CD4-positive, alpha-beta memory T cell (primary cell): ENCODE measurements at regions not wholly inside any gene's neighbourhood (a gene's known extent, or its start where the extent isn't known, plus 50 kb on each side); places are given as distances from the start of the nearest gene placed in this dataset.

Source experiments
- CTCF ChIA-PET: fragments of 350-600 bp; sonication (Branson Sonifier 250); formaldehyde crosslinking; loops from one replicate; lab custom pipeline; 2021; ENCODE audit warnings: inconsistent platforms; ENCODE audit not compliant: partially characterized antibody; lab: Charles Lee
- POLR2A ChIA-PET: fragments of 350-600 bp; sonication (Branson Sonifier 250); formaldehyde crosslinking; loops from one replicate; lab custom pipeline; 2021; ENCODE audit not compliant: partially characterized antibody; lab: Charles Lee
- DNase-seq, 5 donors: peaks; one replicate each; pipeline versions ENCODE4 v3.0.0 to v3.0.0-alpha.2; 2020 to 2022; ENCODE audit warnings: mixed read lengths in 1 of 5
- H3K27ac ChIP-seq: one replicate; pipeline ENCODE4 v1.7.0; 2013; ENCODE audit warnings: low read depth, low read length
- H3K27me3 ChIP-seq: 2 replicates; pipeline ENCODE4 v1.7.0; 2013; ENCODE audit warnings: mild to moderate bottlenecking, low read length, moderate library complexity; ENCODE audit not compliant: insufficient read depth
- H3K36me3 ChIP-seq: 2 replicates; pipeline ENCODE4 v1.7.0; 2013; ENCODE audit warnings: mild to moderate bottlenecking, low read length, moderate library complexity; ENCODE audit not compliant: insufficient read depth
- H3K4me1 ChIP-seq: 2 replicates; pipeline ENCODE4 v1.7.0; 2013; ENCODE audit warnings: mild to moderate bottlenecking, low read length, moderate library complexity; ENCODE audit not compliant: insufficient read depth
- H3K4me3 ChIP-seq, 2 donors: one replicate each; pipeline ENCODE4 v1.7.0; 2013; ENCODE audit warnings: low read length in 2 of 2, mild to moderate bottlenecking in 1 of 2
- H3K9me3 ChIP-seq, 2 donors: one replicate each; pipeline ENCODE4 v1.7.0; 2013; ENCODE audit warnings: low read length in 2 of 2, control low read depth in 1 of 2; ENCODE audit not compliant: control insufficient read depth in 1 of 2
- H3K27ac Mint-ChIP-seq, 7 donors: one replicate each; pipeline ENCODE4 v1.8.0; 2020 to 2021; ENCODE audit warnings: mixed read lengths in 7 of 7, mild to moderate bottlenecking in 6 of 7, inconsistent platforms in 3 of 7, moderate library complexity in 3 of 7
- H3K27me3 Mint-ChIP-seq, 2 donors: one replicate each; pipeline ENCODE4 v1.8.0; 2020 to 2021; ENCODE audit warnings: mixed read lengths in 2 of 2
- H3K36me3 Mint-ChIP-seq, 2 donors: one replicate each; pipeline ENCODE4 v1.8.0; 2020 to 2021; ENCODE audit warnings: mixed read lengths in 2 of 2, inconsistent platforms in 1 of 2, mild to moderate bottlenecking in 1 of 2
- H3K4me1 Mint-ChIP-seq, 4 donors: one replicate each; pipeline ENCODE4 v1.8.0; 2020 to 2021; ENCODE audit warnings: mixed read lengths in 4 of 4, mild to moderate bottlenecking in 1 of 4
- H3K4me3 Mint-ChIP-seq, 8 donors: one replicate each; pipeline ENCODE4 v1.8.0; 2020 to 2021; ENCODE audit warnings: mixed read lengths in 8 of 8, mild to moderate bottlenecking in 7 of 8, moderate library complexity in 6 of 8, inconsistent platforms in 3 of 8
- H3K9me3 Mint-ChIP-seq, 8 donors: one replicate each; pipeline ENCODE4 v1.8.0; 2020 to 2021; ENCODE audit warnings: mixed read lengths in 8 of 8, mild to moderate bottlenecking in 5 of 8, inconsistent platforms in 3 of 8, moderate library complexity in 1 of 8
- intact Hi-C: fragments of 100-400 bp; cut with micrococcal nuclease; formaldehyde crosslinking; loops from one replicate; pipeline ENCODE4 v1.15.1; 2023

DNA sequence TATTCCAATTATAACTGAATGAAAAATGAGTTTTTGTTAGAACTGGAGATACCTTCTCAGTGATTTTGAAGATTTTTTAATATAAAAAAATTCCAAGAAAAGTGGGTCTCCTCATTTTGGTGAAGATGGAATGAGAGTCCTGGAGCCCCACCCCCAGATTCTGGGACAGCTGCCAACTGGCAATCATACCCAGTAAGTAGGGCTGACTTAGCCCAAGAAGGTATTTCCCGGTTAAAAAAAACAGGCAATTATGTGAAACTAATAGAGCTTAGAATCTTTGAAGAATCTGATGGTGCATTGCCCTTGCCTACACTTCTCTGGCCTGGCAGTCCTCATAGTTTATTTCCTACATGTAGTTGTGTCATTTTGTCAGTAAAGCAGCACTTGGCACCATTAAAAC, 52.8 kb upstream of the VWDE start:
- ChIA-PET CTCF (no interaction called here), POLR2A (no interaction called here)
- Mint-ChIP-seq H3K4me3 (no peak overlapping the region), H3K36me3 (no peaks in the 10 kb centered on the region), H3K9me3 (no peaks in the 10 kb centered on the region), H3K27ac (no peak overlapping the region), H3K4me1 (no peaks in the 10 kb centered on the region), H3K27me3 (peaks cover 8 to 10% of the 10 kb centered on the region in 2 donors)
- no peaks in the 10 kb centered on the region for H3K36me3 ChIP-seq
- intact Hi-C loops = no loop called here
- no peaks in the 10 kb centered on the region for H3K9me3 ChIP-seq
- DNase-seq = no peak
- H3K4me1 ChIP-seq = no peaks in the 10 kb centered on the region
- no peak overlapping the region for H3K27ac ChIP-seq
- no peaks in the 10 kb centered on the region for H3K27me3 ChIP-seq
- H3K4me3 ChIP-seq = no peak overlapping the region

GRCh38 chr7:12458520-12459131, 55.0 kb upstream of the VWDE start:
- no peaks in the 10 kb centered on the region for H3K27me3 ChIP-seq
- Mint-ChIP-seq H3K9me3 (no peaks in the 10 kb centered on the region), H3K36me3 (no peaks in the 10 kb centered on the region), H3K4me1 (no peaks in the 10 kb centered on the region), H3K27ac (no peak overlapping the region), H3K4me3 (no peak overlapping the region), H3K27me3 (peaks cover 7 to 10% of the 10 kb centered on the region in 2 donors)
- no peaks in the 10 kb centered on the region for H3K36me3 ChIP-seq
- no peaks in the 10 kb centered on the region for H3K9me3 ChIP-seq
- intact Hi-C loops = loop anchor here (1.0 kb wide), 2 partner anchors 32 to 38 kb away; no protein-coding TSS in a partner anchor
- H3K4me3 ChIP-seq = no peak overlapping the region
- DNase-seq = peak in 4 of 5 donors; percentile 14 to 38 (median 26)
- ChIA-PET CTCF (interaction anchor here (0.7 to 2.4 kb wide), 10 partner anchors 9 to 50 kb away, joined by 3 to 17 read pairs (median 4); no protein-coding TSS in a partner anchor), POLR2A (no interaction called here)
- no peaks in the 10 kb centered on the region for H3K4me1 ChIP-seq
- H3K27ac ChIP-seq = no peak overlapping the region

DNA sequence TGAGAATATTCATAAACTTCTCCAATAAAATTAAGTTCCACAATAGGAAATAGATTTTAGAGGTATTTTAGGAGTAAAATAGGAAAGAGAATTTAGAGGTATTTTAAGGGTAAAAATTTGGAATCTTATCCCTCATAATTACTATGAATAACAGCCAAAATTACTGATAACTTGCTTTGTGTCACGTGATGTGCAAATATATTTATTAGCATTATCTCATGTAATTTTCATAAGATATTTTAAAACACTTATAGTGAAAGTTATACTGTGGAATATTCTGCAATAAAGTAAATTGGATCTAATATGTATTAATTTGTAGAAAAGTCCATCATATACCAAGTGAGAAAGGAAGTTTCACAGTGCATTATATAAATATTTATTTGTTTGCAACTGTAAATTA, 64.2 kb upstream of the VWDE start:
- intact Hi-C loops = no loop called here
- CTCF ChIA-PET = interaction anchor here (1.1 kb wide), 1 partner anchor 9 kb away, joined by 4 read pairs; no protein-coding TSS in a partner anchor

GRCh38 chr7:12469568-12469967, 65.9 kb upstream of the VWDE start:
- Histone ChIP-seq H3K4me1 (no peaks in the 10 kb centered on the region), H3K4me3 (no peak overlapping the region), H3K27ac (no peak overlapping the region), H3K9me3 (no peaks in the 10 kb centered on the region), H3K36me3 (no peaks in the 10 kb centered on the region), H3K27me3 (no peaks in the 10 kb centered on the region)
- no peak overlapping the region for H3K4me3 Mint-ChIP-seq
- H3K27me3 Mint-ChIP-seq = no peaks in the 10 kb centered on the region
- intact Hi-C loops = no loop called here
- POLR2A ChIA-PET = no interaction called here
- DNase-seq = no peak
- H3K27ac Mint-ChIP-seq = no peak overlapping the region
- no peaks in the 10 kb centered on the region for H3K9me3 Mint-ChIP-seq
- CTCF ChIA-PET = no interaction called here
- no peaks in the 10 kb centered on the region for H3K36me3 Mint-ChIP-seq
- H3K4me1 Mint-ChIP-seq = no peaks in the 10 kb centered on the region

More for the DNA sequence above, 64.2 kb upstream of the VWDE start:
- Mint-ChIP-seq H3K36me3 (no peaks in the 10 kb centered on the region), H3K4me3 (no peak overlapping the region), H3K4me1 (no peaks in the 10 kb centered on the region), H3K27me3 (no peaks in the 10 kb centered on the region), H3K27ac (no peak overlapping the region), H3K9me3 (peaks cover 0 to 2% (median 0%) of the 10 kb centered on the region in 8 donors)
- POLR2A ChIA-PET = no interaction called here
- Histone ChIP-seq H3K36me3 (no peaks in the 10 kb centered on the region), H3K27me3 (no peaks in the 10 kb centered on the region), H3K4me1 (no peaks in the 10 kb centered on the region), H3K4me3 (no peak overlapping the region), H3K9me3 (no peaks in the 10 kb centered on the region), H3K27ac (no peak overlapping the region)
- DNase-seq = no peak

GRCh38 chr7:12470930-12471329, 67.3 kb upstream of the VWDE start:
- CTCF ChIA-PET = no interaction called here
- H3K9me3 ChIP-seq = no peaks in the 10 kb centered on the region
- no peak overlapping the region for H3K4me3 Mint-ChIP-seq

DNA sequence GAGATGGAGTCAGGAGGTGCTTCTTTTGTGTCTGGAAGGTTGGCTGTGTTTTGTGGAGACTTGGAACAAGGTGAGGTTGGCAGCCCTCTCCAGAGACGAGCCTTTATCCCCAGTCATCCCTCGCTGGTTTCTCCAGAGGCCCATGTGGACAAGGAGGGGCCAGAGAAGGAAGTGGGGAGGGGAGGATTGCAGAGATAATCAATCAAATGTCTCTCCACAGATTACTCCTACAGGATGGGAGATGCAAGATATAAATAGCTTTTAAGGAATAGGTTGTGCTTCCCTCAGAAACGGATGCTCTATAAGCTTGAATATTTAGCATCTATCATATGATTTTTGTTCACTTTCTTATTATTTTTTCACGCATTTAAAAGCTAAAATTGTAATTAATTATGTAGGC, 70.4 kb upstream of the VWDE start:
- H3K27me3 Mint-ChIP-seq = no peaks in the 10 kb centered on the region
- intact Hi-C loops = no loop called here
- H3K4me1 ChIP-seq = no peaks in the 10 kb centered on the region
- H3K27ac ChIP-seq = no peak overlapping the region
- H3K9me3 ChIP-seq = no peaks in the 10 kb centered on the region
- H3K4me1 Mint-ChIP-seq = no peaks in the 10 kb centered on the region
- H3K36me3 Mint-ChIP-seq = no peaks in the 10 kb centered on the region
- no peaks in the 10 kb centered on the region for H3K9me3 Mint-ChIP-seq
- no peak overlapping the region for H3K4me3 Mint-ChIP-seq
- ChIA-PET POLR2A (interaction anchor here (0.6 kb wide), 1 partner anchor 10 kb away, joined by 3 read pairs; no protein-coding TSS in a partner anchor), CTCF (interaction anchor here (1.7 kb wide), 1 partner anchor 14 kb away, joined by 4 read pairs; no protein-coding TSS in a partner anchor)
- H3K27me3 ChIP-seq = no peaks in the 10 kb centered on the region
- no peak for DNase-seq
- no peak overlapping the region for H3K4me3 ChIP-seq
- H3K27ac Mint-ChIP-seq = no peak overlapping the region
- H3K36me3 ChIP-seq = no peaks in the 10 kb centered on the region

More at GRCh38 chr7:12470930-12471329, 67.3 kb upstream of the VWDE start:
- Histone ChIP-seq H3K4me3 (no peak overlapping the region), H3K27ac (no peak overlapping the region), H3K27me3 (no peaks in the 10 kb centered on the region), H3K4me1 (no peaks in the 10 kb centered on the region), H3K36me3 (no peaks in the 10 kb centered on the region)
- no peaks in the 10 kb centered on the region for H3K36me3 Mint-ChIP-seq
- intact Hi-C loops = no loop called here
- no peaks in the 10 kb centered on the region for H3K9me3 Mint-ChIP-seq
- POLR2A ChIA-PET = no interaction called here
- no peaks in the 10 kb centered on the region for H3K4me1 Mint-ChIP-seq
- no peaks in the 10 kb centered on the region for H3K27me3 Mint-ChIP-seq
- no peak for DNase-seq
- H3K27ac Mint-ChIP-seq = no peak overlapping the region

DNA sequence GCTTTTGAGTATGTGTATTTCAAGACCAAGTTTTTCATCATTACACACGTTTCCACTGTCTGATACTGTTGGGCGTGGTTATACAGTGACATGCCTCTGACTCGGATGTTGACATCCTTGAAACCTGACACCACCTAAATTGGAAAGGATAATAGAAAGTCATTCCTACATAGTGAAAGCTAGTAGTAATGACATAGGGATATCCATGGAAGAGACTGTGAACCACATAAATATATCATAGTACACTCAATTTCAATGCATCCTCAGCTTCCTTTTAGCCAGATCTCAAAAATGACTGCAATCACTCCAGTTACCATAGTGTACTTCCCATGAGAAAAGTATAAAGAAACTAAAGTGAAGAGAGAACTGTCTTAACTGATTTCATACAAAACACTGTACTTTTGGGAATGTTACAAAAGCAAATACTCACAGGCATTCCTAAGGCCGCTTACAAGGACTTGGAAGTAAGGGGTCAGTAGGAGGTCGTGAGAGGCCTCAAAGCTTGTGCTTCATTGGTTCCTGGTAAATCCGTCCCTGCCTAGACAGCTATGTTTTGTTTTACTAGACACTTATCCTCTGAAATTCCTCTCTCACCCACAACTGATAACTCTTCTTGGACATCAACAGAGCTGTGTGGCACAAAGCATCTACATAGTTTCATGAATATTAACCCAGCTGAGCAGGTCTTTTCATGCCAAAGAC, 71.8 kb upstream of the VWDE start:
- H3K4me3 Mint-ChIP-seq = no peak overlapping the region
- H3K36me3 ChIP-seq = no peaks in the 10 kb centered on the region
- no peaks in the 10 kb centered on the region for H3K27me3 ChIP-seq
- no peaks in the 10 kb centered on the region for H3K36me3 Mint-ChIP-seq
- CTCF ChIA-PET = interaction anchor here (0.9 to 1.7 kb wide), 2 partner anchors 10 to 13 kb away, joined by 4 read pairs; no protein-coding TSS in a partner anchor
- H3K27me3 Mint-ChIP-seq = no peaks in the 10 kb centered on the region
- intact Hi-C loops = no loop called here
- no peaks in the 10 kb centered on the region for H3K4me1 Mint-ChIP-seq
- no peak overlapping the region for H3K4me3 ChIP-seq
- no peaks in the 10 kb centered on the region for H3K9me3 ChIP-seq
- H3K9me3 Mint-ChIP-seq = no peaks in the 10 kb centered on the region
- no peak overlapping the region for H3K27ac Mint-ChIP-seq
- no peak overlapping the region for H3K27ac ChIP-seq
- POLR2A ChIA-PET = no interaction called here
- H3K4me1 ChIP-seq = no peaks in the 10 kb centered on the region
- DNase-seq = no peak
